ENCODE measurements at regions not wholly inside any gene's neighbourhood (a gene's known extent, or its start where the extent isn't known, plus 50 kb on each side); places are given as distances from the start of the nearest gene placed in this dataset.

GRCh38 chr21:41625428-41625827, 117.5 kb upstream of the TMPRSS2 start:
- in situ Hi-C loops (cut with MboI; ENCODE audit: low sequenced_read_pairs) = no loop called here
- no peak for DNase-seq (ENCODE audit: low spot score in 2 of 2)
- H3K4me1 ChIP-seq = no peaks in the 10 kb centered on the region
- H3K36me3 ChIP-seq (replicated peaks) = no peaks in the 10 kb centered on the region
- no peaks in the 10 kb centered on the region for H3K27me3 ChIP-seq (ENCODE audit: low read depth)
- no peaks in the 10 kb centered on the region for H3K9me3 ChIP-seq
- no peak overlapping the region for H3K4me3 ChIP-seq

GRCh38 chr21:41624674-41625310, 116.8 kb upstream of the TMPRSS2 start:
- Histone ChIP-seq H3K9me3 (no peaks in the 10 kb centered on the region), H3K27me3 (ENCODE audit: low read depth) (no peaks in the 10 kb centered on the region), H3K4me1 (no peaks in the 10 kb centered on the region), H3K4me3 (no peak overlapping the region), H3K36me3 (replicated peaks) (no peaks in the 10 kb centered on the region)
- no peak for DNase-seq (ENCODE audit: low spot score in 2 of 2)
- in situ Hi-C loops (cut with MboI; ENCODE audit: low sequenced_read_pairs) = no loop called here

GRCh38 chr21:41623945-41624344, 116.0 kb upstream of the TMPRSS2 start:
- in situ Hi-C loops (cut with MboI; ENCODE audit: low sequenced_read_pairs) = no loop called here
- no peak for DNase-seq (ENCODE audit: low spot score in 2 of 2)
- Histone ChIP-seq H3K4me1 (no peaks in the 10 kb centered on the region), H3K36me3 (replicated peaks) (no peaks in the 10 kb centered on the region), H3K9me3 (no peaks in the 10 kb centered on the region), H3K27me3 (ENCODE audit: low read depth) (no peaks in the 10 kb centered on the region), H3K4me3 (no peak overlapping the region)

GRCh38 chr21:41622831-41623548, 115.0 kb upstream of the TMPRSS2 start:
- no peak for DNase-seq (ENCODE audit: low spot score in 2 of 2)
- no peak overlapping the region for H3K4me3 ChIP-seq
- H3K4me1 ChIP-seq = no peaks in the 10 kb centered on the region
- in situ Hi-C loops (cut with MboI; ENCODE audit: low sequenced_read_pairs) = no loop called here
- no peaks in the 10 kb centered on the region for H3K27me3 ChIP-seq (ENCODE audit: low read depth)
- no peaks in the 10 kb centered on the region for H3K9me3 ChIP-seq
- H3K36me3 ChIP-seq (replicated peaks) = no peaks in the 10 kb centered on the region

- in situ Hi-C loops (cut with MboI; ENCODE audit: low sequenced_read_pairs) = no loop called here
- DNase-seq (ENCODE audit: low spot score in 2 of 2) = no peak
- Histone ChIP-seq H3K36me3 (replicated peaks) (no peaks in the 10 kb centered on the region), H3K4me1 (no peaks in the 10 kb centered on the region), H3K27me3 (ENCODE audit: low read depth) (no peaks in the 10 kb centered on the region), H3K4me3 (no peak overlapping the region), H3K9me3 (no peaks in the 10 kb centered on the region)
These were observed 114.2 kb upstream of the TMPRSS2 start for GRCh38 chr21:41622201-41622600.

- in situ Hi-C loops (cut with MboI; ENCODE audit: low sequenced_read_pairs) = no loop called here
- Histone ChIP-seq H3K4me1 (no peaks in the 10 kb centered on the region), H3K36me3 (replicated peaks) (no peaks in the 10 kb centered on the region), H3K4me3 (no peak overlapping the region), H3K9me3 (no peaks in the 10 kb centered on the region), H3K27me3 (ENCODE audit: low read depth) (no peaks in the 10 kb centered on the region)
- DNase-seq (ENCODE audit: low spot score in 2 of 2) = no peak
These were observed 113.6 kb upstream of the TMPRSS2 start for GRCh38 chr21:41621513-41621912.

- H3K27me3 ChIP-seq (ENCODE audit: low read depth) = no peaks in the 10 kb centered on the region
- in situ Hi-C loops (cut with MboI; ENCODE audit: low sequenced_read_pairs) = no loop called here
- no peak for DNase-seq (ENCODE audit: low spot score in 2 of 2)
- no peaks in the 10 kb centered on the region for H3K36me3 ChIP-seq (replicated peaks)
- H3K4me1 ChIP-seq = no peaks in the 10 kb centered on the region
- H3K9me3 ChIP-seq = no peaks in the 10 kb centered on the region
- H3K4me3 ChIP-seq = no peak overlapping the region
These were observed 113.0 kb upstream of the TMPRSS2 start for GRCh38 chr21:41620982-41621381.

- no peaks in the 10 kb centered on the region for H3K36me3 ChIP-seq (replicated peaks)
- no peak overlapping the region for H3K4me3 ChIP-seq
- DNase-seq (ENCODE audit: low spot score in 2 of 2) = no peak
- H3K9me3 ChIP-seq = no peaks in the 10 kb centered on the region
- H3K4me1 ChIP-seq = no peaks in the 10 kb centered on the region
- no peaks in the 10 kb centered on the region for H3K27me3 ChIP-seq (ENCODE audit: low read depth)
- in situ Hi-C loops (cut with MboI; ENCODE audit: low sequenced_read_pairs) = no loop called here
These were observed 112.6 kb upstream of the TMPRSS2 start for GRCh38 chr21:41620541-41620940.

- in situ Hi-C loops (cut with MboI; ENCODE audit: low sequenced_read_pairs) = no loop called here
- Histone ChIP-seq H3K27me3 (ENCODE audit: low read depth) (no peaks in the 10 kb centered on the region), H3K4me1 (no peaks in the 10 kb centered on the region), H3K36me3 (replicated peaks) (no peaks in the 10 kb centered on the region), H3K4me3 (no peak overlapping the region), H3K9me3 (no peaks in the 10 kb centered on the region)
- no peak for DNase-seq (ENCODE audit: low spot score in 2 of 2)
These were observed 108.2 kb upstream of the TMPRSS2 start for GRCh38 chr21:41616031-41616591.

- in situ Hi-C loops (cut with MboI; ENCODE audit: low sequenced_read_pairs) = no loop called here
- Histone ChIP-seq H3K9me3 (no peaks in the 10 kb centered on the region), H3K4me1 (no peaks in the 10 kb centered on the region), H3K27me3 (ENCODE audit: low read depth) (no peaks in the 10 kb centered on the region), H3K4me3 (no peak overlapping the region), H3K36me3 (replicated peaks) (no peaks in the 10 kb centered on the region)
- DNase-seq (ENCODE audit: low spot score in 2 of 2) = no peak
These were observed 107.7 kb upstream of the TMPRSS2 start for GRCh38 chr21:41615613-41616012.

GRCh38 chr21:41614511-41614910, 106.6 kb upstream of the TMPRSS2 start:
- Histone ChIP-seq H3K4me3 (no peak overlapping the region), H3K4me1 (no peaks in the 10 kb centered on the region), H3K9me3 (no peaks in the 10 kb centered on the region), H3K27me3 (ENCODE audit: low read depth) (no peaks in the 10 kb centered on the region), H3K36me3 (replicated peaks) (no peaks in the 10 kb centered on the region)
- DNase-seq (ENCODE audit: low spot score in 2 of 2) = no peak
- in situ Hi-C loops (cut with MboI; ENCODE audit: low sequenced_read_pairs) = no loop called here

GRCh38 chr21:41613533-41613909, 105.6 kb upstream of the TMPRSS2 start:
- no peak for DNase-seq (ENCODE audit: low spot score in 2 of 2)
- in situ Hi-C loops (cut with MboI; ENCODE audit: low sequenced_read_pairs) = no loop called here
- no peaks in the 10 kb centered on the region for H3K4me1 ChIP-seq
- no peaks in the 10 kb centered on the region for H3K27me3 ChIP-seq (ENCODE audit: low read depth)
- H3K4me3 ChIP-seq = no peak overlapping the region
- no peaks in the 10 kb centered on the region for H3K9me3 ChIP-seq
- H3K36me3 ChIP-seq (replicated peaks) = no peaks in the 10 kb centered on the region

- in situ Hi-C loops (cut with MboI; ENCODE audit: low sequenced_read_pairs) = no loop called here
- no peaks in the 10 kb centered on the region for H3K36me3 ChIP-seq (replicated peaks)
- H3K4me1 ChIP-seq = no peaks in the 10 kb centered on the region
- no peak overlapping the region for H3K4me3 ChIP-seq
- peak in 1 of 2 experiments; percentile 47 for DNase-seq (ENCODE audit: low spot score in 2 of 2)
- H3K27me3 ChIP-seq (ENCODE audit: low read depth) = no peaks in the 10 kb centered on the region
- H3K9me3 ChIP-seq = no peaks in the 10 kb centered on the region
These were observed 104.9 kb upstream of the TMPRSS2 start for GRCh38 chr21:41612674-41613532.

All from HAP-1 (cell line).